GM12878 (cell line): ENCODE measurements at regions not wholly inside any gene's neighbourhood (a gene's known extent, or its start where the extent isn't known, plus 50 kb on each side); places are given as distances from the start of the nearest gene placed in this dataset.

ENCODE experiments used
- ATAC-seq: fragments of 200-7000 bp; cut with Tn5 transposase; 3 replicates; pipeline ENCODE4 v1.9.1; 2020; ENCODE audit warnings: mild to moderate bottlenecking, moderate library complexity
- BruUV-seq: library from RNA; stranded (reverse); fragments of 400-500 nt; replicated peaks from 2 replicates; lab custom pipeline; 2021; lab: Mats Ljungman, UMichigan
- CTCF ChIA-PET: fragments of 300-600 bp; sonication (Branson Sonifier 250); formaldehyde crosslinking; extraction: SDS; loops from one replicate; lab custom pipeline; 2021; ENCODE audit warnings: inconsistent platforms; lab: Yijun Ruan, JAX
- POLR2A ChIA-PET: fragments of 350-600 bp; formaldehyde crosslinking; extraction: SDS; loops from one replicate; lab custom pipeline; 2021; ENCODE audit warnings: inconsistent platforms; lab: Charles Lee
- RAD21 ChIA-PET: fragments of 300-600 bp; sonication (Branson Sonifier 250); formaldehyde crosslinking; loops from one replicate; lab custom pipeline; 2023; ENCODE audit warnings: antibody characterized with exemption; ENCODE audit not compliant: unreplicated experiment; lab: Charles Lee
- SMC1A ChIA-PET: fragments of 300-600 bp; sonication (Branson Sonifier 250); formaldehyde crosslinking; loops from one replicate; lab custom pipeline; 2023; ENCODE audit not compliant: unreplicated experiment, uncharacterized antibody; lab: Charles Lee
- DNase-seq: peaks from one replicate; pipeline ENCODE4 v3.0.0-alpha.2; 2011; ENCODE audit warnings: low read depth, low spot score
- FAIRE-seq: peaks from 3 replicates; lab custom pipeline; 2011; peaks lifted over from hg19 to GRCh38; lab: Jason Lieb, UNC
- H2AFZ ChIP-seq: 2 replicates; pipeline ENCODE4 v1.6.0; 2011; ENCODE audit warnings: low read depth, low read length, control low read depth; ENCODE audit not compliant: control insufficient read depth
- H3K27ac ChIP-seq: 2 replicates; pipeline ENCODE4 v1.5.1; 2011; ENCODE audit warnings: control low read depth; ENCODE audit not compliant: control insufficient read depth, insufficient read depth
- H3K27me3 ChIP-seq, 2 experiments: replicated peaks in 1 of 2; 2 replicates each; pipeline versions ENCODE4 v1.6.0 to v1.6.1; 2011; ENCODE audit warnings: low read length in 1 of 2; ENCODE audit not compliant: control insufficient read depth in 2 of 2, insufficient read depth in 2 of 2
- H3K36me3 ChIP-seq, 2 experiments: 2 replicates each; pipeline ENCODE4 v1.5.1; 2011; ENCODE audit warnings: low read length in 1 of 2; ENCODE audit not compliant: control insufficient read depth in 2 of 2, insufficient read depth in 2 of 2
- H3K4me1 ChIP-seq: 2 replicates; pipeline ENCODE4 v1.6.1; 2011; ENCODE audit warnings: mild to moderate bottlenecking, low read length, moderate library complexity, mixed read lengths; ENCODE audit not compliant: control insufficient read depth, insufficient read depth
- H3K4me2 ChIP-seq: 2 replicates; pipeline ENCODE4 v1.6.0; 2011; ENCODE audit warnings: control low read depth; ENCODE audit not compliant: control insufficient read depth, insufficient read depth
- H3K4me3 ChIP-seq: fragments of 200-600 bp; sonication (generic); 2 replicates; pipeline ENCODE4 v1.5.1; 2016
- H3K79me2 ChIP-seq: 2 replicates; pipeline ENCODE4 v1.6.0; 2011; ENCODE audit warnings: low read length; ENCODE audit not compliant: control insufficient read depth, insufficient read depth
- H3K9ac ChIP-seq: 2 replicates; pipeline ENCODE4 v1.8.0; 2011; ENCODE audit warnings: low read length, control low read depth, mixed read lengths; ENCODE audit not compliant: control insufficient read depth, insufficient read depth
- H3K9me3 ChIP-seq: replicated peaks from 3 replicates; pipeline ENCODE4 v1.5.1; 2011; ENCODE audit warnings: mild to moderate bottlenecking, low read length; ENCODE audit not compliant: control insufficient read depth, insufficient read depth
- H4K20me1 ChIP-seq: 2 replicates; pipeline ENCODE4 v1.6.0; 2011; ENCODE audit not compliant: control insufficient read depth, insufficient read depth
- ATF3 ChIP-seq: IDR thresholded peaks from 2 replicates; pipeline ENCODE4 v1.6.1; 2011; ENCODE audit warnings: low read depth, mild to moderate bottlenecking, low read length, moderate library complexity, borderline replicate concordance; ENCODE audit errors: extremely low read depth
- BHLHE40 ChIP-seq, 2 experiments: fragments of 450-650 bp in 1 of 2; IDR thresholded peaks; 2 replicates each; pipeline ENCODE4 v1.6.1; 2011 to 2017; ENCODE audit warnings: low read depth in 2 of 2, borderline replicate concordance in 1 of 2, improper control_type of control experiment in 1 of 2, low read length in 1 of 2, mild to moderate bottlenecking in 1 of 2
- BRCA1 ChIP-seq: IDR thresholded peaks from 2 replicates; pipeline ENCODE4 v1.6.1; 2011; ENCODE audit warnings: low read depth, low read length, improper control_type of control experiment
- CREB1 ChIP-seq: IDR thresholded peaks from 2 replicates; pipeline ENCODE4 v1.6.1; 2012; ENCODE audit warnings: low read depth, mild to moderate bottlenecking, inconsistent platforms
- EP300 ChIP-seq, 2 experiments: fragments of 150-350 bp in 1 of 2; IDR thresholded peaks; 2 replicates each; pipeline ENCODE4 v1.6.1; 2011 to 2012; ENCODE audit warnings: low read depth in 2 of 2, low read length in 2 of 2, borderline replicate concordance in 1 of 2, improper control_type of control experiment in 1 of 2, inconsistent platforms in 1 of 2; ENCODE audit not compliant: control insufficient read depth in 1 of 2
- ESRRA ChIP-seq: IDR thresholded peaks from 2 replicates; pipeline ENCODE4 v1.6.1; 2012; ENCODE audit warnings: mild to moderate bottlenecking, low read length, improper control_type of control experiment
- GATAD2B ChIP-seq: fragments of 450-650 bp; conservative IDR thresholded peaks from 2 replicates; pipeline ENCODE4 v1.6.1; 2017; ENCODE audit warnings: low read depth, mild to moderate bottlenecking, moderate library complexity
- MEF2A ChIP-seq: IDR thresholded peaks from 2 replicates; pipeline ENCODE4 v1.6.1; 2011; ENCODE audit warnings: low read depth, mild to moderate bottlenecking, low read length, moderate library complexity; ENCODE audit not compliant: insufficient read depth
- MEF2B ChIP-seq: fragments of 450-650 bp; IDR thresholded peaks from 2 replicates; pipeline ENCODE4 v1.6.1; 2018; ENCODE audit warnings: mild to moderate bottlenecking, moderate library complexity; ENCODE audit not compliant: partially characterized antibody, poor library complexity, severe bottlenecking
- MLLT1 ChIP-seq: fragments of 450-650 bp; IDR thresholded peaks from 2 replicates; pipeline ENCODE4 v1.6.1; 2016; ENCODE audit warnings: mild to moderate bottlenecking
- MYB ChIP-seq: fragments of 150-350 bp; IDR thresholded peaks from 2 replicates; pipeline ENCODE4 v1.6.1; 2014; ENCODE audit warnings: mild to moderate bottlenecking, low read depth, low read length, borderline replicate concordance
- NFXL1 ChIP-seq: fragments of 450-650 bp; IDR thresholded peaks from 2 replicates; pipeline ENCODE4 v1.6.1; 2017; ENCODE audit warnings: antibody characterized with exemption, mild to moderate bottlenecking, borderline replicate concordance
- SPI1 ChIP-seq: IDR thresholded peaks from 2 replicates; pipeline ENCODE4 v1.6.1; 2011; ENCODE audit warnings: low read depth, mild to moderate bottlenecking, low read length, moderate library complexity, borderline replicate concordance; ENCODE audit not compliant: insufficient read depth
- SUPT20H ChIP-seq: IDR thresholded peaks from 2 replicates; pipeline ENCODE4 v1.6.1; 2011; ENCODE audit warnings: low read depth, mild to moderate bottlenecking, low read length, moderate library complexity, borderline replicate concordance; ENCODE audit not compliant: control insufficient read depth
- TARDBP ChIP-seq: IDR thresholded peaks from 2 replicates; pipeline ENCODE4 v1.6.1; 2016; ENCODE audit warnings: borderline replicate concordance
- USF1 ChIP-seq: IDR thresholded peaks from 2 replicates; pipeline ENCODE4 v1.6.1; 2011; ENCODE audit warnings: borderline replicate concordance, low read depth, mild to moderate bottlenecking, moderate library complexity, mixed read lengths, low read length; ENCODE audit not compliant: insufficient read depth; ENCODE audit errors: extremely low read length
- ZNF274 ChIP-seq: IDR thresholded peaks from one replicate; pipeline ENCODE4 v1.8.0; 2011; ENCODE audit not compliant: insufficient read length, insufficient read depth
- WGBS: methylation state at CpG from one replicate; pipeline ENCODE4 v1.1.6; 2016; ENCODE audit warnings: low lambda C conversion rate; ENCODE audit not compliant: insufficient replicate concordance, insufficient coverage; ENCODE audit errors: missing lambda C conversion rate; 5-methylcytosine and 5-hydroxymethylcytosine counted together
- in situ Hi-C: fragments of 300-500 bp; cut with MboI; formaldehyde crosslinking; loops from 9 replicates; pipeline ENCODE4 v1.14.3; 2018; ENCODE audit warnings: mixed read lengths
- intact Hi-C: fragments of 100-400 bp; cut with micrococcal nuclease; formaldehyde crosslinking; loops from one replicate; pipeline ENCODE4 v1.14.2; 2022; ENCODE audit not compliant: unreplicated experiment
- TF ChIP-seq, protein P1 (sequence below): IDR thresholded peaks from 2 replicates; pipeline ENCODE4 v1.6.1; 2011; ENCODE audit warnings: low read depth, low read length, improper control_type of control experiment, borderline replicate concordance
- TF ChIP-seq, protein P2 (sequence below): IDR thresholded peaks from 2 replicates; pipeline ENCODE4 v1.6.1; 2011; ENCODE audit warnings: borderline replicate concordance, low read depth, mild to moderate bottlenecking, moderate library complexity, low read length; ENCODE audit not compliant: insufficient read depth, poor library complexity, severe bottlenecking

DNA sequence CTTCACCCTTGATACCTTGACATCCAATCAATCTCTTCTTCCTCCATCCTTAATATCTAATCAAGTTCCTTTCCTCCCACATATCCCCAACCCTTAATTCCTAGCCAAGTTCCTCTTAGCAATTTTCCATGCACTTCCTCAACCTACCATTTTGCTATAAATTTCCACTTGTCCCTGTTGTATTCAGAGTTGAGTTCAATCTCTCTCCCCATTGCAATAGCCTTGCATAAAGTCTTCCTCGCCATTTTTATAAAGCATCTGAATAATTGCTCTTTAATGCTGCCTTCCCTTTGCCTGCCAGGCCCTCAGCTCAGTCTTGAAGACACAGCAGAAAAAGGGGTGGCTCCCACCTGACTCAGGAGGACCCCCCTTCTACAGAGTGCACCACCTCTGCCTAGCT is 390.3 kb downstream of the HHIPL2 start:
- Histone ChIP-seq H4K20me1 (no peaks in the 10 kb centered on the region), H3K9me3 (no peaks in the 10 kb centered on the region; the same call in 2 of the 3 replicates), H3K79me2 (no peaks in the 10 kb centered on the region), H3K27me3 (no peaks in the 10 kb centered on the region), H2AFZ (no peak overlapping the region), H3K4me1 (no peaks in the 10 kb centered on the region), H3K9ac (no peak overlapping the region), H3K27ac (no peak overlapping the region), H3K36me3 (no peaks in the 10 kb centered on the region), H3K4me2 (no peak overlapping the region), H3K4me3 (no peak overlapping the region)
- intact Hi-C loops = no loop called here
- SMC1A ChIA-PET = interaction anchor here (0.9 kb wide), 1 partner anchor 13 kb away, joined by 3 read pairs; no protein-coding TSS in a partner anchor
- in situ Hi-C loops = no loop called here
- 0% methylated on average over 1 of the region's 1 CpG for WGBS
- POLR2A ChIA-PET = no interaction called here
- no peak for ATAC-seq
- no TSS peak for BruUV-seq
- RAD21 ChIA-PET = no interaction called here
- FAIRE-seq = no peak
- CTCF ChIA-PET = interaction anchor here (1.1 kb wide), 1 partner anchor 10 kb away, joined by 4 read pairs; no protein-coding TSS in a partner anchor
- no peak for DNase-seq
- TF ChIP-seq, protein P1, sequence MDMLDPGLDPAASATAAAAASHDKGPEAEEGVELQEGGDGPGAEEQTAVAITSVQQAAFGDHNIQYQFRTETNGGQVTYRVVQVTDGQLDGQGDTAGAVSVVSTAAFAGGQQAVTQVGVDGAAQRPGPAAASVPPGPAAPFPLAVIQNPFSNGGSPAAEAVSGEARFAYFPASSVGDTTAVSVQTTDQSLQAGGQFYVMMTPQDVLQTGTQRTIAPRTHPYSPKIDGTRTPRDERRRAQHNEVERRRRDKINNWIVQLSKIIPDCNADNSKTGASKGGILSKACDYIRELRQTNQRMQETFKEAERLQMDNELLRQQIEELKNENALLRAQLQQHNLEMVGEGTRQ = no peak
- TF ChIP-seq SUPT20H (no peak), TARDBP (no peak), SPI1 (no peak), MEF2B (no peak), CREB1 (no peak), MLLT1 (no peak), EP300 (IDR thresholded peaks at IDR 0.05; ENCODE audit: borderline replicate concordance in 1 of 2, control insufficient read depth in 1 of 2, low read depth in 2 of 2, low read length in 2 of 2) (no peak), BHLHE40 (IDR thresholded peaks at IDR 0.05; ENCODE audit: borderline replicate concordance in 1 of 2, low read depth in 2 of 2, low read length in 1 of 2) (no peak), NFXL1 (no peak), BRCA1 (no peak), ATF3 (no peak), GATAD2B (no peak), ESRRA (no peak), MEF2A (no peak), MYB (no peak), USF1 (no peak), ZNF274 (no peak)
- TF ChIP-seq, protein P2, sequence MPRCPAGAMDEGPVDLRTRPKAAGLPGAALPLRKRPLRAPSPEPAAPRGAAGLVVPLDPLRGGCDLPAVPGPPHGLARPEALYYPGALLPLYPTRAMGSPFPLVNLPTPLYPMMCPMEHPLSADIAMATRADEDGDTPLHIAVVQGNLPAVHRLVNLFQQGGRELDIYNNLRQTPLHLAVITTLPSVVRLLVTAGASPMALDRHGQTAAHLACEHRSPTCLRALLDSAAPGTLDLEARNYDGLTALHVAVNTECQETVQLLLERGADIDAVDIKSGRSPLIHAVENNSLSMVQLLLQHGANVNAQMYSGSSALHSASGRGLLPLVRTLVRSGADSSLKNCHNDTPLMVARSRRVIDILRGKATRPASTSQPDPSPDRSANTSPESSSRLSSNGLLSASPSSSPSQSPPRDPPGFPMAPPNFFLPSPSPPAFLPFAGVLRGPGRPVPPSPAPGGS = no peak
